H9 (cell line): ENCODE measurements at regions not wholly inside any gene's neighbourhood (a gene's known extent, or its start where the extent isn't known, plus 50 kb on each side); places are given as distances from the start of the nearest gene placed in this dataset.

Source experiments
- DNase-seq: peaks from one replicate; pipeline ENCODE4 v3.0.0-alpha.2; 2017
- H2AFZ ChIP-seq: one replicate; pipeline ENCODE4 v1.6.1; 2013; ENCODE audit warnings: mild to moderate bottlenecking, low read length, control low read depth, moderate library complexity
- H2AK5ac ChIP-seq: 2 replicates; pipeline ENCODE4 v1.6.1; 2013; ENCODE audit warnings: low read length, control low read depth, mixed read lengths; ENCODE audit not compliant: insufficient read length
- H2BK120ac ChIP-seq: one replicate; pipeline ENCODE4 v1.6.1; 2013; ENCODE audit warnings: low read depth, mild to moderate bottlenecking, low read length, control low read depth, inconsistent platforms; ENCODE audit not compliant: poor library complexity, severe bottlenecking
- H2BK12ac ChIP-seq: 2 replicates; pipeline ENCODE4 v1.6.1; 2013; ENCODE audit warnings: low read length, control low read depth, mixed read lengths, low read depth; ENCODE audit not compliant: insufficient read length
- H2BK15ac ChIP-seq: 2 replicates; pipeline ENCODE4 v1.6.1; 2013; ENCODE audit warnings: low read depth, low read length, control low read depth
- H2BK20ac ChIP-seq: one replicate; pipeline ENCODE4 v1.6.1; 2013; ENCODE audit warnings: low read depth, mild to moderate bottlenecking, low read length, control low read depth, inconsistent platforms; ENCODE audit not compliant: poor library complexity, severe bottlenecking
- H2BK5ac ChIP-seq: 2 replicates; pipeline ENCODE4 v1.6.1; 2013; ENCODE audit warnings: low read length, control low read depth, mixed read lengths; ENCODE audit not compliant: insufficient read length
- H3K14ac ChIP-seq: 2 replicates; pipeline ENCODE4 v1.6.1; 2013; ENCODE audit warnings: low read length, control low read depth; ENCODE audit not compliant: insufficient read depth
- H3K18ac ChIP-seq: 2 replicates; pipeline ENCODE4 v1.6.1; 2013; ENCODE audit warnings: low read depth, mild to moderate bottlenecking, mixed read lengths, low read length, control low read depth; ENCODE audit not compliant: insufficient read length
- H3K23ac ChIP-seq: 2 replicates; pipeline ENCODE4 v1.6.1; 2013; ENCODE audit warnings: low read length, control low read depth, mixed read lengths, low read depth; ENCODE audit not compliant: insufficient read length
- H3K23me2 ChIP-seq: 2 replicates; pipeline ENCODE4 v1.6.1; 2013; ENCODE audit warnings: low read depth, mild to moderate bottlenecking, mixed read lengths, low read length, control low read depth; ENCODE audit not compliant: insufficient read length, poor library complexity, severe bottlenecking
- H3K27ac ChIP-seq: 2 replicates; pipeline ENCODE4 v1.5.1; 2013; ENCODE audit warnings: low read length, control low read depth, mixed read lengths, low read depth; ENCODE audit not compliant: insufficient read length
- H3K27me3 ChIP-seq: 2 replicates; pipeline ENCODE4 v1.6.1; 2013; ENCODE audit warnings: low read length, control low read depth, inconsistent platforms; ENCODE audit not compliant: insufficient read depth
- H3K4ac ChIP-seq: 2 replicates; pipeline ENCODE4 v1.6.1; 2013; ENCODE audit warnings: low read depth, mild to moderate bottlenecking, control low read depth, inconsistent platforms, low read length, moderate library complexity
- H3K4me1 ChIP-seq: 2 replicates; pipeline ENCODE4 v1.6.1; 2013; ENCODE audit warnings: low read length, control low read depth, inconsistent platforms; ENCODE audit not compliant: insufficient read depth
- H3K4me2 ChIP-seq: 2 replicates; pipeline ENCODE4 v1.6.1; 2013; ENCODE audit warnings: low read length, control low read depth, mixed read lengths; ENCODE audit not compliant: insufficient read length, insufficient read depth
- H3K56ac ChIP-seq: 2 replicates; pipeline ENCODE4 v1.6.1; 2013; ENCODE audit warnings: low read depth, mild to moderate bottlenecking, mixed read lengths, low read length, control low read depth; ENCODE audit not compliant: insufficient read length
- H3K79me1 ChIP-seq: 2 replicates; pipeline ENCODE4 v1.6.1; 2013; ENCODE audit warnings: low read depth, mild to moderate bottlenecking, moderate library complexity, low read length, control low read depth, inconsistent platforms; ENCODE audit not compliant: insufficient read depth, poor library complexity, severe bottlenecking
- H3K79me2 ChIP-seq: 2 replicates; pipeline ENCODE4 v1.6.1; 2013; ENCODE audit warnings: low read length, control low read depth, inconsistent platforms; ENCODE audit not compliant: insufficient read depth
- H3K9ac ChIP-seq: 2 replicates; pipeline ENCODE4 v1.6.1; 2013; ENCODE audit warnings: low read length, control low read depth, mixed read lengths; ENCODE audit not compliant: insufficient read length; ENCODE audit errors: extremely low read depth
- H3K9me3 ChIP-seq: one replicate; pipeline ENCODE4 v1.6.1; 2013; ENCODE audit warnings: low read depth, low read length, inconsistent platforms; ENCODE audit not compliant: control insufficient read depth
- H3T11ph ChIP-seq: one replicate; pipeline ENCODE4 v1.6.1; 2013; ENCODE audit warnings: mild to moderate bottlenecking, low read length, control low read depth, inconsistent platforms
- H4K20me1 ChIP-seq: one replicate; pipeline ENCODE4 v1.6.1; 2013; ENCODE audit not compliant: control insufficient read depth, insufficient read length, insufficient read depth
- H4K5ac ChIP-seq: 2 replicates; pipeline ENCODE4 v1.6.1; 2013; ENCODE audit warnings: low read depth, mild to moderate bottlenecking, mixed read lengths, low read length, control low read depth; ENCODE audit not compliant: insufficient read length
- H4K8ac ChIP-seq: replicated peaks from 2 replicates; pipeline ENCODE4 v1.6.1; 2013; ENCODE audit warnings: low read length, control low read depth, mixed read lengths, low read depth; ENCODE audit not compliant: insufficient read length
- H4K91ac ChIP-seq: 2 replicates; pipeline ENCODE4 v1.6.1; 2013; ENCODE audit warnings: low read depth, mild to moderate bottlenecking, moderate library complexity, mixed read lengths, low read length, control low read depth; ENCODE audit not compliant: insufficient read length
- H3K27ac Mint-ChIP-seq, 3 experiments: 2 replicates in 2 of 3; 3 replicates in 1 of 3; pipeline ENCODE4 v1.8.0; 2020 to 2021; ENCODE audit warnings: mixed read lengths in 3 of 3, mild to moderate bottlenecking in 1 of 3, moderate library complexity in 1 of 3
- H3K27me3 Mint-ChIP-seq: 2 replicates; pipeline ENCODE4 v1.8.0; 2021; ENCODE audit warnings: low read depth, mild to moderate bottlenecking, moderate library complexity, mixed read lengths
- H3K36me3 Mint-ChIP-seq, 3 experiments: 2 replicates in 2 of 3; 3 replicates in 1 of 3; pipeline ENCODE4 v1.8.0; 2020 to 2021; ENCODE audit warnings: low read depth in 3 of 3, mixed read lengths in 3 of 3; ENCODE audit not compliant: insufficient read depth in 1 of 3
- H3K4me1 Mint-ChIP-seq, 2 experiments: 2 replicates each; pipeline ENCODE4 v1.8.0; 2020; ENCODE audit warnings: mixed read lengths in 2 of 2
- H3K4me3 Mint-ChIP-seq, 2 experiments: 2 replicates in 1 of 2; 3 replicates in 1 of 2; pipeline ENCODE4 v1.8.0; 2020 to 2021; ENCODE audit warnings: mild to moderate bottlenecking in 2 of 2, mixed read lengths in 2 of 2, moderate library complexity in 1 of 2
- H3K9me3 Mint-ChIP-seq, 2 experiments: 2 replicates in 1 of 2; 3 replicates in 1 of 2; pipeline ENCODE4 v1.8.0; 2020; ENCODE audit warnings: mild to moderate bottlenecking in 2 of 2, mixed read lengths in 2 of 2, moderate library complexity in 1 of 2
- CTCF ChIP-seq: fragments of 200-600 bp; sonication (generic); conservative IDR thresholded peaks from 3 replicates; pipeline ENCODE4 v1.8.0; 2021; ENCODE audit warnings: antibody characterized with exemption, mild to moderate bottlenecking
- WGBS: extraction: QIAGEN DNeasy Blood & Tissue Kit; methylation state at CpG from one replicate; pipeline ENCODE4 v1.1.7; 2013; ENCODE audit warnings: missing lambda C conversion rate, low lambda C conversion rate, mixed read lengths; ENCODE audit not compliant: insufficient read length; ENCODE audit errors: extremely low coverage; 5-methylcytosine and 5-hydroxymethylcytosine counted together

DNA sequence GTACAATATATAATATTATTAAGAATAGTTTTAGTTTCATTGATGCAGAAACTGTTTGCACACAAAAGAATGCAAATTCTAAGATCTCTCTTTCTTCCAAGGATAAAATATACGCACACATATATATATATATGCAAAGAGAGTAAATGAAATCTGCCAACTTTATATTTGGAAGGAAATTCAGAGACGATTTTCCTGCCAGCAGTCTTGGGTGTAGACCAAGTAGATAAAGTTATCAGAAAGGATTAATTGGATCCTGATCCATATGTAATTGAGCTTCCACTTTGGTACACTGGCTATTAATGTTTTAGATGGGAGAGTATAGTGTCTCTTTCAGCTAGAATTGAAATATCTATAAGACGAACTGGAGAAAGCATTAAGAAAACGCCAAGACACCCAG is 295.4 kb upstream of the IL12A start:
- Histone ChIP-seq H3K27me3 (no peaks in the 10 kb centered on the region), H2BK120ac (no peak overlapping the region), H3K56ac (no peak overlapping the region), H3T11ph (no peak overlapping the region), H3K27ac (no peak overlapping the region), H2BK20ac (no peak overlapping the region), H4K8ac (no peak overlapping the region), H3K4ac (no peak overlapping the region), H3K9ac (no peak overlapping the region), H3K23ac (no peak overlapping the region), H4K91ac (no peak overlapping the region), H2BK15ac (no peak overlapping the region), H3K4me2 (no peak overlapping the region), H3K18ac (no peak overlapping the region), H3K23me2 (no peaks in the 10 kb centered on the region), H2AFZ (no peak overlapping the region), H3K79me2 (no peaks in the 10 kb centered on the region), H3K14ac (no peak overlapping the region), H4K20me1 (no peaks in the 10 kb centered on the region), H2AK5ac (no peak overlapping the region), H3K79me1 (no peaks in the 10 kb centered on the region), H4K5ac (no peak overlapping the region), H2BK5ac (no peak overlapping the region), H3K4me1 (no peaks in the 10 kb centered on the region), H3K9me3 (no peaks in the 10 kb centered on the region), H2BK12ac (no peak overlapping the region)
- Mint-ChIP-seq H3K4me3 (no peak overlapping the region), H3K27me3 (peaks cover 2% of the 10 kb centered on the region; the same call in 1 of the 2 replicates), H3K36me3 (peaks cover 0 to 1% (median 0%) of the 10 kb centered on the region in 3 experiments; a peak in 2 of 7 replicates), H3K27ac (no peak overlapping the region), H3K4me1 (no peaks in the 10 kb centered on the region), H3K9me3 (peaks cover 0 to 2% of the 10 kb centered on the region in 2 experiments; a peak in 1 of 5 replicates)
- TF ChIP-seq CTCF, result no peak
- WGBS, result no CpG with 5 or more reads among the region's 4 CpGs
- DNase-seq, result no peak
